GM12892 (cell line): ENCODE measurements at regions not wholly inside any gene's neighbourhood (a gene's known extent, or its start where the extent isn't known, plus 50 kb on each side); places are given as distances from the start of the nearest gene placed in this dataset.

Source experiments
- POLR2A ChIP-seq: IDR thresholded peaks from 2 replicates; pipeline ENCODE4 v1.6.1; 2011; ENCODE audit warnings: low read depth, low read length, control low read depth
- POLR2AphosphoS5 ChIP-seq: IDR thresholded peaks from 2 replicates; pipeline ENCODE4 v1.6.1; 2011; ENCODE audit warnings: low read depth, low read length, control low read depth
- TAF1 ChIP-seq: IDR thresholded peaks from 2 replicates; pipeline ENCODE4 v1.6.1; 2011; ENCODE audit warnings: low read depth, mild to moderate bottlenecking, control low read depth, low read length, borderline replicate concordance

DNA sequence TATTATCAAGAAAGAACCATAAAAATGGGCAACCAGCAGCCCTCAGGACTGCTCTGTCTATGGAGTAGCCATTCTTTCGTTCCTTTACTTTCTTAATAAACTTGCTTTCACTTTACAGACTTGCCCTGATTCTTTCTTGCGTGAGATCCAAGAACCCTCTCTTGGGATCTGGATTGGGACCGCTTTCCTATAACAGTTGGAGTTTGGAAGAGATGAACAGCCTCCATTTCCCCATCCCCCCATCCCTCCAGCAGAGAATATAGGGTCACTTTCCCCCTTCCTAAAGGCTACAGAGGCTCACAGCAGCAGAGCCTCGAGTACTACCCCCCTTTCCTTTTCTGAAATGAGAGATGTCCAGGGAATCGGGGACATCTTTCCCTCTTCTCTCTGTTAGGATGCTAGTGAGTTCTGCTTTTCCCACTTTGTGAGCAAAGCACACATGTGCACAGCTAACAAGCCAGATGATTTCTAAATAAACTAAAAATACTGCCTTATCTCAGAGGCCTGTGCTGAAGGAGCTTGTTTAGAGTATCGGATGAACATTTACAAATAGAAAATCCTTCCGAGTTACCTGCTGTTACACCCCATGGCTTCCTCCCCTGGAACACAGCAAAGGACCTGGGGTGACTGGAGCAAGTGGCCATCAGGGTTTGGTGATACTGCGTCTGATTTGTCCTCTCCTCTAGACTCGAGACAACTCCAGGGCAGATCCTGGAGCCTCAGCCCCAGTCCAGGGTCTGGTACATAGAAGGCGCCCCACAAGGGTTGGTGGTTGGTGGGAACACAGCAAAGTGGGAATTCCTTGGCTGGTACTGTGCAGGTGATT lies 144.2 kb downstream of the SLC38A6 start:
- TF ChIP-seq POLR2A (no peak), POLR2AphosphoS5 (no peak), TAF1 (no peak)
